ENCODE measurements at regions not wholly inside any gene's neighbourhood (a gene's known extent, or its start where the extent isn't known, plus 50 kb on each side); places are given as distances from the start of the nearest gene placed in this dataset.
A peak's percentile ranks its signal among the peaks of the same experiment; 100 is the strongest.

GRCh38 chr10:29146311-29147100 lies 142.4 kb upstream of the LYZL1 start:
- DNase-seq, result no peak

- DNase-seq, result no peak
These were observed 138.9 kb upstream of the LYZL1 start for GRCh38 chr10:29150010-29150409.

- DNase-seq, result no peak
These were observed 137.9 kb upstream of the LYZL1 start for GRCh38 chr10:29151005-29151404.

- peak in 30 of 51 donors; percentile 1 to 64 (median 18) for DNase-seq
These were observed 131.5 kb upstream of the LYZL1 start for GRCh38 chr10:29157321-29157720.

GRCh38 chr10:29158066-29158465 lies 130.8 kb upstream of the LYZL1 start:
- no peak for DNase-seq

GRCh38 chr10:29160150-29160617 lies 128.7 kb upstream of the LYZL1 start:
- no peak for DNase-seq

GRCh38 chr10:29163746-29164145 lies 125.1 kb upstream of the LYZL1 start:
- DNase-seq, result no peak

- DNase-seq, result no peak
These were observed 122.2 kb upstream of the LYZL1 start for GRCh38 chr10:29166713-29167112.

GRCh38 chr10:29169021-29169420 lies 119.8 kb upstream of the LYZL1 start:
- no peak for DNase-seq

GRCh38 chr10:29171717-29172116 lies 117.2 kb upstream of the LYZL1 start:
- DNase-seq, result peak in 2 of 51 donors; percentile 1 to 3

GRCh38 chr10:29174389-29174788 lies 114.5 kb upstream of the LYZL1 start:
- DNase-seq, result no peak

GRCh38 chr10:29176845-29177832 lies 111.7 kb upstream of the LYZL1 start:
- DNase-seq, result no peak

GRCh38 chr10:29181936-29182335 lies 106.9 kb upstream of the LYZL1 start:
- no peak for DNase-seq

GRCh38 chr10:29183301-29183945 lies 105.4 kb upstream of the LYZL1 start:
- DNase-seq, result peak in 1 of 51 donors; percentile 2

GRCh38 chr10:29184205-29185000 lies 104.5 kb upstream of the LYZL1 start:
- no peak for DNase-seq

- DNase-seq, result no peak
These were observed 103.8 kb upstream of the LYZL1 start for GRCh38 chr10:29185050-29185449.

GRCh38 chr10:29186221-29186620 lies 102.6 kb upstream of the LYZL1 start:
- no peak for DNase-seq

GRCh38 chr10:29189256-29189655 lies 99.6 kb upstream of the LYZL1 start:
- DNase-seq, result no peak

GRCh38 chr10:29191674-29192073 lies 97.2 kb upstream of the LYZL1 start:
- no peak for DNase-seq

- DNase-seq, result peak in 1 of 51 donors; percentile 5
These were observed 89.5 kb upstream of the LYZL1 start for GRCh38 chr10:29199339-29199738.
